Breast epithelium (tissue), 4 donors: ENCODE measurements at regions not wholly inside any gene's neighbourhood (a gene's known extent, or its start where the extent isn't known, plus 50 kb on each side); places are given as distances from the start of the nearest gene placed in this dataset.

ENCODE experiments used
- DNase-seq, 2 donors: peaks; one replicate each; pipeline ENCODE4 v3.0.0-alpha.2; 2019; ENCODE audit warnings: low spot score in 2 of 2
- H3K27ac ChIP-seq, 2 donors: fragments of 200-600 bp; sonication (generic) in 1 of 2; one replicate each; pipeline ENCODE4 v1.5.1; 2016 to 2019; ENCODE audit warnings: mild to moderate bottlenecking in 1 of 2
- H3K27me3 ChIP-seq, 2 donors: fragments of 200-600 bp; sonication (generic) in 1 of 2; one replicate each; pipeline versions ENCODE4 v1.5.1 to v1.6.0; 2017 to 2019; ENCODE audit warnings: control low read depth in 1 of 2, mild to moderate bottlenecking in 1 of 2
- H3K36me3 ChIP-seq: fragments of 200-600 bp; one replicate; pipeline ENCODE4 v1.5.1; 2019
- H3K4me1 ChIP-seq, 2 donors: fragments of 200-600 bp; sonication (generic); one replicate each; pipeline ENCODE4 v1.5.1; 2016 to 2019; ENCODE audit warnings: control low read depth in 1 of 2
- H3K4me3 ChIP-seq, 3 donors: fragments of 200-600 bp; sonication (generic); 1 replicate in 2 of 3; 2 replicates in 1 of 3; pipeline ENCODE4 v1.5.1; 2016 to 2019; ENCODE audit warnings: mild to moderate bottlenecking in 3 of 3, moderate library complexity in 2 of 3
- H3K9me3 ChIP-seq, 2 donors: fragments of 200-600 bp; sonication (generic) in 1 of 2; one replicate each; pipeline ENCODE4 v1.5.1; 2016 to 2019; ENCODE audit warnings: control low read depth in 1 of 2
- POLR2A ChIP-seq: fragments of 450-650 bp; IDR thresholded peaks from one replicate; pipeline ENCODE4 v1.6.1; 2016; ENCODE audit warnings: antibody characterized with exemption, mild to moderate bottlenecking, moderate library complexity
- POLR2AphosphoS5 ChIP-seq, 3 donors: sonication (generic); formaldehyde crosslinking; IDR thresholded peaks; one replicate each; pipeline ENCODE4 v1.6.1; 2017; ENCODE audit warnings: antibody characterized with exemption in 3 of 3
- intact Hi-C: fragments of 100-400 bp; cut with DNase I; formaldehyde crosslinking; loops from one replicate; pipeline ENCODE4 v1.15.1; 2023; ENCODE audit warnings: low total_unique reads
- TF ChIP-seq, protein P1 (sequence below), 3 donors: fragments of 450-650 bp; IDR thresholded peaks; one replicate each; pipeline ENCODE4 v1.5.1; 2016 to 2017; ENCODE audit warnings: antibody characterized with exemption in 3 of 3, mild to moderate bottlenecking in 3 of 3, moderate library complexity in 3 of 3

DNA sequence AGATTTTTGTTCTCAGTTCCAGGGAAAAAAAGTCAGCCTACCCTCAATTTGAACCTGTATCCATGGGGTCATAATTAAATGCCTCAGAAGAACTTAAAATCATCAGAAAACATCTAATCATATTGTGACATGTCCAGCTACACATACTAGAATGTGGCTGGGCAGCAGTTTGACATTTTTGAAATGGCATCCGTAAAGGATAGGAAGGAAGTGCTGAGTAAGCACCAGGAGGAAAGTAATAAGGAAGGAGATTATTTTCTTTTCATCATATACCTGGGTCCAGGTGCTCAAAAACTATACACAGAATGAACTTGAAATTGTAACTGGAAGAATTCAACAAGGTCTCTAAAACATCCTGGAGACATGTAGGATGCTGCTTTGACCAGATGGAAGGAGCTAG is 116.9 kb upstream of the RAI14 start:
- H3K9me3 ChIP-seq = peaks cover 0 to 3% of the 10 kb centered on the region in 2 donors
- no peaks in the 10 kb centered on the region for H3K36me3 ChIP-seq
- no peaks in the 10 kb centered on the region for H3K27me3 ChIP-seq
- H3K4me3 ChIP-seq = no peak overlapping the region
- DNase-seq = no peak
- intact Hi-C loops = no loop called here
- no peaks in the 10 kb centered on the region for H3K4me1 ChIP-seq
- TF ChIP-seq POLR2AphosphoS5 (IDR thresholded peaks at IDR 0.05) (no peak), POLR2A (no peak)
- TF ChIP-seq, protein P1, sequence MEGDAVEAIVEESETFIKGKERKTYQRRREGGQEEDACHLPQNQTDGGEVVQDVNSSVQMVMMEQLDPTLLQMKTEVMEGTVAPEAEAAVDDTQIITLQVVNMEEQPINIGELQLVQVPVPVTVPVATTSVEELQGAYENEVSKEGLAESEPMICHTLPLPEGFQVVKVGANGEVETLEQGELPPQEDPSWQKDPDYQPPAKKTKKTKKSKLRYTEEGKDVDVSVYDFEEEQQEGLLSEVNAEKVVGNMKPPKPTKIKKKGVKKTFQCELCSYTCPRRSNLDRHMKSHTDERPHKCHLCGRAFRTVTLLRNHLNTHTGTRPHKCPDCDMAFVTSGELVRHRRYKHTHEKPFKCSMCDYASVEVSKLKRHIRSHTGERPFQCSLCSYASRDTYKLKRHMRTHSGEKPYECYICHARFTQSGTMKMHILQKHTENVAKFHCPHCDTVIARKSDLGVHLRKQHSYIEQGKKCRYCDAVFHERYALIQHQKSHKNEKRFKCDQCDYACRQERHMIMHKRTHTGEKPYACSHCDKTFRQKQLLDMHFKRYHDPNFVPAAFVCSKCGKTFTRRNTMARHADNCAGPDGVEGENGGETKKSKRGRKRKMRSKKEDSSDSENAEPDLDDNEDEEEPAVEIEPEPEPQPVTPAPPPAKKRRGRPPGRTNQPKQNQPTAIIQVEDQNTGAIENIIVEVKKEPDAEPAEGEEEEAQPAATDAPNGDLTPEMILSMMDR (IDR thresholded peaks at IDR 0.05) = no peak
- no peak overlapping the region for H3K27ac ChIP-seq

DNA sequence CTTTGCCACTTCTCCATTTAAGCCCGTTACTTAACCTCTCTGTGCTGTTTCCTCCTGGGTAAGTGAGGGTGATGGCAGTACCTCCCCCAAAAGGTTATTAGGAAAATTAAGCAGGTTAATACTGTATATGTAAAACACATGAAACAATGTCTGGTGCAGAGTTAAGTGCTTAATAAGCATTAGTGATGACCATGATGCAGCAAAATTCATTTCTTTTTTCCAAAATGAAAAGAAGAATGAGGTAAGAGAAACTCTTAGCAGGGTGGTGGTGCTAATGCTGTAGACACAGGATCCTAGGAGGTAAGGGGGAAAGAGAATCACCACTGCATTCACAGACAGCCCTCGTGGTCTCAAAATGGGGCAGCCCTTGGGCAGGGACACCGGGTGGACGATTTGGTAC is 115.1 kb upstream of the RAI14 start:
- intact Hi-C loops = no loop called here
- Histone ChIP-seq H3K36me3 (no peaks in the 10 kb centered on the region), H3K27ac (no peak overlapping the region), H3K9me3 (peaks cover 0 to 14% of the 10 kb centered on the region in 2 donors), H3K4me3 (no peak overlapping the region), H3K4me1 (no peaks in the 10 kb centered on the region), H3K27me3 (no peaks in the 10 kb centered on the region)
- TF ChIP-seq, protein P1 (IDR thresholded peaks at IDR 0.05) = no peak
- TF ChIP-seq POLR2A (no peak), POLR2AphosphoS5 (IDR thresholded peaks at IDR 0.05) (no peak)
- DNase-seq = no peak

DNA sequence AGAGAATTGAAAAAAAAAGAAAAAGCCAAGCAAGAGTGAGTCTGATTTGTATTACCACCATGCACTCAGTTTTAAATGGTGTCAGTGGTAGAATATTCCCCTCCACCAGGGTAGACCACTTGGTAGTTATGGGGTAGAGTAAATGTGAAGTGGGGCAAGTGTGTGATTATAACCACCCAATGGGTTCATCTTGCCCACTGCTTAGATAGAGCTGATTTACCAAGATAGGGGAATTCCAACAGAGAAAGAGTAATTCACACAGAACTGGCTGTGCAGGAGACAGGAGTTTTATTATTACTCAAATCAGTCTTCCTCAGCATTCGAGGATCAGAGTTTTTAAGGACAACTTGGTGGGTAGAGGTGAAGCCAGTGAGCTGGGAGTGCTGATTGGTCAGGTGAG is 113.3 kb upstream of the RAI14 start:
- no peaks in the 10 kb centered on the region for H3K36me3 ChIP-seq
- H3K27me3 ChIP-seq = no peaks in the 10 kb centered on the region
- peaks cover 0 to 24% of the 10 kb centered on the region in 2 donors for H3K9me3 ChIP-seq
- no peak for DNase-seq
- H3K27ac ChIP-seq = no peak overlapping the region
- no peaks in the 10 kb centered on the region for H3K4me1 ChIP-seq
- TF ChIP-seq POLR2AphosphoS5 (IDR thresholded peaks at IDR 0.05) = no peak
- TF ChIP-seq, protein P1 (IDR thresholded peaks at IDR 0.05) = no peak
- no peak for TF ChIP-seq POLR2A
- no peak overlapping the region for H3K4me3 ChIP-seq
- intact Hi-C loops = no loop called here

DNA sequence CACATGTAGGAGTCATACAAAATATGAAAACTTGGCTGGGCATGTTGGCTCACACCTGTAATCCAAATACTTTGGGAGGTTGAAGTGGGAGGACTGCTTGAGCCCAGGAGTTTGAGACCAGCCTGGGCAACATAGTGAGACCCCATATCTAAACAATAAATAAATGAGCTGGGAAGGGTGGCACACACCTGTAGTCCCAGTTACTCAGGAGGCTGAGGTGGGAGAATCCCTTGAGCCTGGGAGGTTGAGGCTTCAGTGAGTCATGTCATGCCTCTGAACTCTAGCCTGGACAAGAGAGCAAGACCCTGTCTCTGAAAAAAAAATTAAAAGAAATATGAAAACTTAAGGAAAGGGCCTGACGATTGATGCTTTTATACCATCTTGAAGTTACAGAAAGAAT is 112.4 kb upstream of the RAI14 start:
- TF ChIP-seq POLR2A = no peak
- TF ChIP-seq POLR2AphosphoS5 (IDR thresholded peaks at IDR 0.05) = no peak
- TF ChIP-seq, protein P1 (IDR thresholded peaks at IDR 0.05) = no peak
- H3K36me3 ChIP-seq = no peaks in the 10 kb centered on the region
- H3K4me1 ChIP-seq = no peaks in the 10 kb centered on the region
- no peak overlapping the region for H3K27ac ChIP-seq
- H3K9me3 ChIP-seq = peaks cover 0 to 24% of the 10 kb centered on the region in 2 donors
- H3K4me3 ChIP-seq = no peak overlapping the region
- DNase-seq = no peak
- H3K27me3 ChIP-seq = no peaks in the 10 kb centered on the region
- intact Hi-C loops = no loop called here

DNA sequence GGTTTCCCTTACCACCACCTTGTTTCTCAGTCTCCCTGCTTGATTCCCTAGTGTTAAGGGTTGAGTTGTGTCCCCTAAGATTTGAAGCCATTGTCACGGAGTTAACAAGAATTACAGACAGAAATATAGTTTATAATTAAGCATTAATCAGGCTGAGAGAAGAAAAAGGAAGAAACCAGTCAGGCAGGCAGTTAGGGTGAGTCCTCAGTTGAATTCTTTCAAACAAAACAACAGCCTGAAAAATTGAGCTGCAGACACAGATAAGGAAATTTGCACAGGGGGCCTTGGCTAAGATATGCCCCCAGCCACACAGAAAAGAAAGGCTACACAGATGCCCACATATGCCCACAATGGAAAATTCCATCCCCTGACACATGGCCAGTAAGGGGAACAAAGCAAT is 111.7 kb upstream of the RAI14 start:
- intact Hi-C loops = no loop called here
- H3K27me3 ChIP-seq = no peaks in the 10 kb centered on the region
- H3K27ac ChIP-seq = no peak overlapping the region
- no peak overlapping the region for H3K4me3 ChIP-seq
- DNase-seq = no peak
- no peaks in the 10 kb centered on the region for H3K4me1 ChIP-seq
- no peaks in the 10 kb centered on the region for H3K36me3 ChIP-seq
- TF ChIP-seq POLR2AphosphoS5 (IDR thresholded peaks at IDR 0.05) (no peak), POLR2A (no peak)
- TF ChIP-seq, protein P1 (IDR thresholded peaks at IDR 0.05) = no peak
- peaks cover 0 to 24% of the 10 kb centered on the region in 2 donors for H3K9me3 ChIP-seq
